Caco-2 (cell line): ENCODE measurements at regions not wholly inside any gene's neighbourhood (a gene's known extent, or its start where the extent isn't known, plus 50 kb on each side); places are given as distances from the start of the nearest gene placed in this dataset.

ENCODE experiments used
- BruUV-seq: library from RNA; stranded (reverse); fragments of 400-500 nt; replicated peaks from 2 replicates; lab custom pipeline; 2021; lab: Mats Ljungman, UMichigan
- CTCF ChIA-PET: fragments of 300-600 bp; sonication (Branson Sonifier 250); formaldehyde crosslinking; loops from one replicate; lab custom pipeline; 2022; ENCODE audit warnings: antibody characterized with exemption; lab: Charles Lee
- POLR2A ChIA-PET: fragments of 300-600 bp; sonication (Branson Sonifier 250); formaldehyde crosslinking; loops from one replicate; lab custom pipeline; 2022; ENCODE audit warnings: antibody characterized with exemption; lab: Charles Lee
- DNase-seq, 2 experiments: peaks; one replicate each; pipeline versions ENCODE4 v3.0.0 to v3.0.0-alpha.2; 2020 to 2022
- H3K27me3 ChIP-seq: replicated peaks from 2 replicates; pipeline ENCODE4 v1.6.0; 2011; ENCODE audit warnings: low read length; ENCODE audit not compliant: control insufficient read depth, insufficient read depth
- H3K36me3 ChIP-seq: 2 replicates; pipeline ENCODE4 v1.5.1; 2011; ENCODE audit warnings: low read length; ENCODE audit not compliant: control insufficient read depth, insufficient read depth
- H3K4me1 ChIP-seq: fragments of 250-450 bp; sonication (Bioruptor Pico); 2 replicates; pipeline ENCODE4 v1.5.1; 2020; ENCODE audit warnings: mild to moderate bottlenecking
- H3K4me3 ChIP-seq: 2 replicates; pipeline ENCODE4 v1.5.1; 2011; ENCODE audit warnings: low read depth, mild to moderate bottlenecking, control low read depth, low read length
- H3K9me3 ChIP-seq: fragments of 250-450 bp; sonication (Bioruptor Pico); 2 replicates; pipeline ENCODE4 v1.5.1; 2020; ENCODE audit warnings: mild to moderate bottlenecking, moderate library complexity
- H3K27ac Mint-ChIP-seq: one replicate; pipeline ENCODE4 v1.8.0; 2022; ENCODE audit warnings: mixed read lengths; ENCODE audit not compliant: unreplicated experiment
- H3K27me3 Mint-ChIP-seq: one replicate; pipeline ENCODE4 v1.8.0; 2022; ENCODE audit warnings: mixed read lengths; ENCODE audit not compliant: insufficient read depth, unreplicated experiment
- H3K36me3 Mint-ChIP-seq: one replicate; pipeline ENCODE4 v1.8.0; 2022; ENCODE audit warnings: mild to moderate bottlenecking, mixed read lengths; ENCODE audit not compliant: insufficient read depth, unreplicated experiment
- H3K4me1 Mint-ChIP-seq: one replicate; pipeline ENCODE4 v1.8.0; 2022; ENCODE audit warnings: low read depth, mixed read lengths; ENCODE audit not compliant: unreplicated experiment
- H3K4me3 Mint-ChIP-seq: one replicate; pipeline ENCODE4 v1.8.0; 2022; ENCODE audit warnings: mild to moderate bottlenecking, moderate library complexity, mixed read lengths; ENCODE audit not compliant: unreplicated experiment
- H3K9me3 Mint-ChIP-seq: one replicate; pipeline ENCODE4 v1.8.0; 2022; ENCODE audit warnings: mixed read lengths; ENCODE audit not compliant: unreplicated experiment
- intact Hi-C: fragments of 100-400 bp; cut with micrococcal nuclease; formaldehyde crosslinking; loops from one replicate; pipeline ENCODE4 v1.10.0; 2022; ENCODE audit not compliant: unreplicated experiment
- TF ChIP-seq, protein P1 (sequence below), 2 experiments: fragments of 200-600 bp in 1 of 2; IDR thresholded peaks; 1 replicate in 1 of 2; 2 replicates in 1 of 2; pipeline versions ENCODE4 v1.5.1 to v1.8.0; 2011 to 2022; ENCODE audit warnings: antibody characterized with exemption in 1 of 2, control low read depth in 1 of 2, inconsistent platforms in 1 of 2, low read depth in 1 of 2, low read length in 1 of 2, mild to moderate bottlenecking in 1 of 2, moderate library complexity in 1 of 2; ENCODE audit not compliant: insufficient read depth in 1 of 2, severe bottlenecking in 1 of 2, unreplicated experiment in 1 of 2

DNA sequence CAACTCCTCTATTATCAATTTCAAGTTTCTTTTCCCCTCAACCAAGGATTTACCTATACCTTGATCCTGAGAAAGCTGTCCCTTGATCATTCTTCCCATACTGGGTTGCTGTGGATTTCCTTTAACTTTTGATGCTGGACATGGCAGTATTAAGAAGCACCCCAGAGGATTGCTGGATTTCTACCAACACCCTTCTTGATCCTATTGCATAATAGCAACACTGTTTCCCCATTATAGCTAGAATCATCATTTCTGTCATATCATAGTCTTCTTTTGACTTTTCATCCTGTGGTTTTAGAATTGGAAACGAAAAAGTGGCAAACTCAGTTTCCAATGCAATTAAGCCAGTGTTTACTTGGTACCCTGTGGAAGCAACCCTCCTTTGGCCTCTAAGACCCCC lies 154.9 kb downstream of the ARRDC3 start:
- TF ChIP-seq, protein P1, sequence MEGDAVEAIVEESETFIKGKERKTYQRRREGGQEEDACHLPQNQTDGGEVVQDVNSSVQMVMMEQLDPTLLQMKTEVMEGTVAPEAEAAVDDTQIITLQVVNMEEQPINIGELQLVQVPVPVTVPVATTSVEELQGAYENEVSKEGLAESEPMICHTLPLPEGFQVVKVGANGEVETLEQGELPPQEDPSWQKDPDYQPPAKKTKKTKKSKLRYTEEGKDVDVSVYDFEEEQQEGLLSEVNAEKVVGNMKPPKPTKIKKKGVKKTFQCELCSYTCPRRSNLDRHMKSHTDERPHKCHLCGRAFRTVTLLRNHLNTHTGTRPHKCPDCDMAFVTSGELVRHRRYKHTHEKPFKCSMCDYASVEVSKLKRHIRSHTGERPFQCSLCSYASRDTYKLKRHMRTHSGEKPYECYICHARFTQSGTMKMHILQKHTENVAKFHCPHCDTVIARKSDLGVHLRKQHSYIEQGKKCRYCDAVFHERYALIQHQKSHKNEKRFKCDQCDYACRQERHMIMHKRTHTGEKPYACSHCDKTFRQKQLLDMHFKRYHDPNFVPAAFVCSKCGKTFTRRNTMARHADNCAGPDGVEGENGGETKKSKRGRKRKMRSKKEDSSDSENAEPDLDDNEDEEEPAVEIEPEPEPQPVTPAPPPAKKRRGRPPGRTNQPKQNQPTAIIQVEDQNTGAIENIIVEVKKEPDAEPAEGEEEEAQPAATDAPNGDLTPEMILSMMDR (IDR thresholded peaks at IDR 0.05; ENCODE audit: insufficient read depth in 1 of 2, low read depth in 1 of 2, low read length in 1 of 2, severe bottlenecking in 1 of 2, unreplicated experiment in 1 of 2): no peak
- H3K36me3 ChIP-seq: no peaks in the 10 kb centered on the region
- BruUV-seq: no TSS peak
- peaks cover 21% of the 10 kb centered on the region for H3K9me3 Mint-ChIP-seq
- no peak overlapping the region for H3K4me3 ChIP-seq
- H3K27me3 ChIP-seq: no peaks in the 10 kb centered on the region
- H3K4me1 Mint-ChIP-seq: peaks cover 5% of the 10 kb centered on the region
- intact Hi-C loops: no loop called here
- POLR2A ChIA-PET: no interaction called here
- no peaks in the 10 kb centered on the region for H3K4me1 ChIP-seq
- CTCF ChIA-PET: interaction anchor here (2.9 kb wide), 1 partner anchor 157 kb away, joined by 13 read pairs; no protein-coding TSS in a partner anchor
- no peaks in the 10 kb centered on the region for H3K27me3 Mint-ChIP-seq
- no peak for DNase-seq
- no peak overlapping the region for H3K27ac Mint-ChIP-seq
- H3K4me3 Mint-ChIP-seq: no peak overlapping the region
- no peaks in the 10 kb centered on the region for H3K36me3 Mint-ChIP-seq
- H3K9me3 ChIP-seq: peaks cover 7% of the 10 kb centered on the region; the same call in 1 of the 2 replicates

- Histone ChIP-seq H3K36me3 (no peaks in the 10 kb centered on the region), H3K4me3 (no peak overlapping the region), H3K27me3 (no peaks in the 10 kb centered on the region), H3K9me3 (peaks cover 7% of the 10 kb centered on the region; the same call in 1 of the 2 replicates), H3K4me1 (peaks cover 10% of the 10 kb centered on the region)
- TF ChIP-seq, protein P1 (IDR thresholded peaks at IDR 0.05; ENCODE audit: insufficient read depth in 1 of 2, low read depth in 1 of 2, low read length in 1 of 2, severe bottlenecking in 1 of 2, unreplicated experiment in 1 of 2): peak; percentile 56 to 64
- POLR2A ChIA-PET: no interaction called here
- BruUV-seq: no TSS peak
- Mint-ChIP-seq H3K27me3 (no peaks in the 10 kb centered on the region), H3K27ac (no peak overlapping the region), H3K4me3 (no peak overlapping the region), H3K9me3 (peaks cover 30% of the 10 kb centered on the region), H3K36me3 (no peaks in the 10 kb centered on the region), H3K4me1 (peaks cover 9% of the 10 kb centered on the region)
- intact Hi-C loops: loop anchor here (1.0 to 2.0 kb wide), 4 partner anchors 55 to 294 kb away; no protein-coding TSS in a partner anchor
- DNase-seq: peak; percentile 61 to 72
- CTCF ChIA-PET: interaction anchor here (0.5 to 2.9 kb wide), 6 partner anchors 15 to 193 kb away, joined by 3 to 13 read pairs (median 4); partner anchors contain the start of gene ARRDC3
These were observed 157.1 kb downstream of the ARRDC3 start for GRCh38 chr5:91225848-91226686.

GRCh38 chr5:91224969-91225368 lies 158.1 kb downstream of the ARRDC3 start:
- H3K27ac Mint-ChIP-seq: no peak overlapping the region
- H3K9me3 Mint-ChIP-seq: peaks cover 31% of the 10 kb centered on the region
- peaks cover 4% of the 10 kb centered on the region; the same call in 1 of the 2 replicates for H3K9me3 ChIP-seq
- intact Hi-C loops: no loop called here
- DNase-seq: no peak
- no peaks in the 10 kb centered on the region for H3K36me3 ChIP-seq
- no TSS peak for BruUV-seq
- H3K36me3 Mint-ChIP-seq: peaks cover 3% of the 10 kb centered on the region
- TF ChIP-seq, protein P1 (IDR thresholded peaks at IDR 0.05; ENCODE audit: insufficient read depth in 1 of 2, low read depth in 1 of 2, low read length in 1 of 2, severe bottlenecking in 1 of 2, unreplicated experiment in 1 of 2): no peak
- H3K4me3 Mint-ChIP-seq: no peak overlapping the region
- no peaks in the 10 kb centered on the region for H3K27me3 ChIP-seq
- H3K4me1 ChIP-seq: peaks cover 21% of the 10 kb centered on the region
- ChIA-PET CTCF (no interaction called here), POLR2A (no interaction called here)
- peaks cover 20% of the 10 kb centered on the region for H3K4me1 Mint-ChIP-seq
- H3K27me3 Mint-ChIP-seq: no peaks in the 10 kb centered on the region
- no peak overlapping the region for H3K4me3 ChIP-seq
